NCI-H748 treated with DMSO at 0.1 percent for 48 hours (cell line): ENCODE measurements at regions not wholly inside any gene's neighbourhood (a gene's known extent, or its start where the extent isn't known, plus 50 kb on each side); places are given as distances from the start of the nearest gene placed in this dataset.
"Not testable (repeated sequence)": the region's sequence is repeated elsewhere in the genome, so short reads cannot be mapped to it uniquely, and the experiment has no call there.

Experiments used
- DNase-seq: peaks from one replicate; lab custom pipeline; 2025; lab: John Stamatoyannopoulos, UW

GRCh38 chr1:184888505-184888904 lies 85.8 kb downstream of the NIBAN1 start:
- no peak for DNase-seq

- no peak for DNase-seq
These were observed 91.1 kb downstream of the NIBAN1 start for GRCh38 chr1:184882957-184883815.

GRCh38 chr1:184881941-184882913 lies 92.1 kb downstream of the NIBAN1 start:
- no peak for DNase-seq

GRCh38 chr1:184879876-184880557 lies 94.3 kb downstream of the NIBAN1 start:
- DNase-seq: no peak

GRCh38 chr1:184878602-184879001 lies 95.7 kb downstream of the NIBAN1 start:
- no peak for DNase-seq

GRCh38 chr1:184878002-184878401 lies 96.3 kb downstream of the NIBAN1 start:
- no peak for DNase-seq

- DNase-seq: not testable (repeated sequence)
These were observed 98.3 kb downstream of the NIBAN1 start for GRCh38 chr1:184876015-184876414.

- DNase-seq: no peak
These were observed 99.1 kb downstream of the NIBAN1 start for GRCh38 chr1:184875218-184875617.

GRCh38 chr1:184870319-184870718 lies 104.0 kb downstream of the NIBAN1 start:
- DNase-seq: no peak

GRCh38 chr1:184867866-184868689 lies 106.2 kb downstream of the NIBAN1 start:
- no peak for DNase-seq

- no peak for DNase-seq
These were observed 107.1 kb downstream of the NIBAN1 start for GRCh38 chr1:184866991-184867788.

GRCh38 chr1:184866586-184866985 lies 107.7 kb downstream of the NIBAN1 start:
- DNase-seq: no peak

- DNase-seq: no peak
These were observed 108.5 kb downstream of the NIBAN1 start for GRCh38 chr1:184865831-184866230.

- DNase-seq: no peak
These were observed 107.2 kb upstream of the EDEM3 start for GRCh38 chr1:184861755-184862336.

GRCh38 chr1:184860985-184861754 lies 106.5 kb upstream of the EDEM3 start:
- DNase-seq: no peak

GRCh38 chr1:184860535-184860934 lies 105.9 kb upstream of the EDEM3 start:
- no peak for DNase-seq

GRCh38 chr1:184859381-184860105 lies 104.9 kb upstream of the EDEM3 start:
- DNase-seq: no peak

- DNase-seq: no peak
These were observed 103.6 kb upstream of the EDEM3 start for GRCh38 chr1:184858288-184858687.
